Ascending aorta (tissue), 2 donors: ENCODE measurements at regions not wholly inside any gene's neighbourhood (a gene's known extent, or its start where the extent isn't known, plus 50 kb on each side); places are given as distances from the start of the nearest gene placed in this dataset.

Source experiments
- DNase-seq, 2 donors: peaks; one replicate each; pipeline ENCODE4 v3.0.0-alpha.2; 2019; ENCODE audit warnings: low spot score in 2 of 2
- H3K27ac ChIP-seq, 2 donors: fragments of 200-600 bp; sonication (generic); one replicate each; pipeline ENCODE4 v1.5.1; 2016 to 2017; ENCODE audit warnings: mild to moderate bottlenecking in 1 of 2
- H3K27me3 ChIP-seq: fragments of 200-600 bp; sonication (generic); one replicate; pipeline ENCODE4 v1.5.1; 2017
- H3K36me3 ChIP-seq, 2 donors: fragments of 200-600 bp; sonication (generic); one replicate each; pipeline ENCODE4 v1.5.1; 2016
- H3K4me1 ChIP-seq, 2 donors: fragments of 200-600 bp; sonication (generic); one replicate each; pipeline ENCODE4 v1.5.1; 2016 to 2017; ENCODE audit warnings: mild to moderate bottlenecking in 1 of 2
- H3K4me3 ChIP-seq, 2 donors: fragments of 200-600 bp; sonication (generic); one replicate each; pipeline ENCODE4 v1.5.1; 2016 to 2017; ENCODE audit warnings: mild to moderate bottlenecking in 1 of 2
- H3K9me3 ChIP-seq, 2 donors: fragments of 200-600 bp; sonication (generic); one replicate each; pipeline ENCODE4 v1.5.1; 2016
- CTCF ChIP-seq, 3 experiments: fragments of 200-600 bp in 2 of 3; fragments of 450-650 bp in 1 of 3; sonication (generic) in 2 of 3; IDR thresholded peaks; one replicate each; pipeline ENCODE4 v1.5.1; 2016 to 2019; ENCODE audit warnings: antibody characterized with exemption in 3 of 3, mild to moderate bottlenecking in 1 of 3, moderate library complexity in 1 of 3
- intact Hi-C: fragments of 100-400 bp; cut with DNase I; formaldehyde crosslinking; loops from one replicate; pipeline ENCODE4 v1.15.1; 2023

- no peak for DNase-seq
- Histone ChIP-seq H3K9me3 (no peaks in the 10 kb centered on the region), H3K4me3 (no peak overlapping the region), H3K4me1 (no peaks in the 10 kb centered on the region), H3K36me3 (no peaks in the 10 kb centered on the region), H3K27ac (no peak overlapping the region), H3K27me3 (no peaks in the 10 kb centered on the region)
- no peak for TF ChIP-seq CTCF (IDR thresholded peaks at IDR 0.05)
- intact Hi-C loops = no loop called here
These were observed 1206.4 kb upstream of the ADGRL4 start for GRCh38 chr1:80212948-80213347.

- Histone ChIP-seq H3K27me3 (no peaks in the 10 kb centered on the region), H3K27ac (no peak overlapping the region), H3K4me3 (no peak overlapping the region), H3K36me3 (no peaks in the 10 kb centered on the region), H3K4me1 (no peaks in the 10 kb centered on the region), H3K9me3 (no peaks in the 10 kb centered on the region)
- TF ChIP-seq CTCF (IDR thresholded peaks at IDR 0.05) = no peak
- intact Hi-C loops = no loop called here
- no peak for DNase-seq
These were observed 1205.3 kb upstream of the ADGRL4 start for GRCh38 chr1:80211691-80212380.

- no peak for TF ChIP-seq CTCF (IDR thresholded peaks at IDR 0.05)
- intact Hi-C loops = no loop called here
- no peak overlapping the region for H3K27ac ChIP-seq
These were observed 1195.6 kb upstream of the ADGRL4 start for GRCh38 chr1:80202118-80202517.

GRCh38 chr1:80194221-80194620 lies 1187.7 kb upstream of the ADGRL4 start:
- TF ChIP-seq CTCF (IDR thresholded peaks at IDR 0.05) = no peak
- Histone ChIP-seq H3K9me3 (no peaks in the 10 kb centered on the region), H3K4me3 (no peak overlapping the region), H3K27me3 (no peaks in the 10 kb centered on the region), H3K36me3 (no peaks in the 10 kb centered on the region), H3K27ac (no peak overlapping the region), H3K4me1 (no peaks in the 10 kb centered on the region)
- intact Hi-C loops = no loop called here
- DNase-seq = no peak

More at GRCh38 chr1:80202118-80202517, 1195.6 kb upstream of the ADGRL4 start:
- H3K36me3 ChIP-seq = no peaks in the 10 kb centered on the region
- no peak for DNase-seq
- H3K9me3 ChIP-seq = no peaks in the 10 kb centered on the region
- no peaks in the 10 kb centered on the region for H3K27me3 ChIP-seq
- no peak overlapping the region for H3K4me3 ChIP-seq
- no peaks in the 10 kb centered on the region for H3K4me1 ChIP-seq

GRCh38 chr1:80181418-80181817 lies 1174.9 kb upstream of the ADGRL4 start:
- no peak overlapping the region for H3K4me3 ChIP-seq
- peaks cover 0 to 4% of the 10 kb centered on the region in 2 donors for H3K9me3 ChIP-seq
- no peaks in the 10 kb centered on the region for H3K27me3 ChIP-seq
- TF ChIP-seq CTCF (IDR thresholded peaks at IDR 0.05) = no peak
- no peaks in the 10 kb centered on the region for H3K4me1 ChIP-seq
- H3K36me3 ChIP-seq = no peaks in the 10 kb centered on the region
- intact Hi-C loops = no loop called here
- DNase-seq = no peak
- no peak overlapping the region for H3K27ac ChIP-seq

- Histone ChIP-seq H3K4me3 (no peak overlapping the region), H3K27me3 (no peaks in the 10 kb centered on the region), H3K4me1 (no peaks in the 10 kb centered on the region), H3K27ac (no peak overlapping the region), H3K9me3 (peaks cover 0 to 6% of the 10 kb centered on the region in 2 donors), H3K36me3 (no peaks in the 10 kb centered on the region)
- intact Hi-C loops = no loop called here
- no peak for TF ChIP-seq CTCF (IDR thresholded peaks at IDR 0.05)
- DNase-seq = no peak
These were observed 1165.1 kb upstream of the ADGRL4 start for GRCh38 chr1:80171631-80172030.
